Mesothelial cell of epicardium (in vitro differentiated cells): ENCODE measurements at regions not wholly inside any gene's neighbourhood (a gene's known extent, or its start where the extent isn't known, plus 50 kb on each side); places are given as distances from the start of the nearest gene placed in this dataset.

Experiments
- DNase-seq, 2 experiments: peaks; one replicate each; pipeline ENCODE4 v3.0.0; 2021; ENCODE audit warnings: low spot score in 2 of 2; ENCODE audit not compliant: unreplicated experiment in 2 of 2
- H3K27ac Mint-ChIP-seq: 2 replicates; pipeline ENCODE4 v1.8.0; 2021; ENCODE audit warnings: mixed read lengths
- H3K27me3 Mint-ChIP-seq: 2 replicates; pipeline ENCODE4 v1.8.0; 2021; ENCODE audit warnings: low read depth, mixed read lengths
- H3K36me3 Mint-ChIP-seq: 2 replicates; pipeline ENCODE4 v1.8.0; 2021; ENCODE audit warnings: mixed read lengths
- H3K4me1 Mint-ChIP-seq: 2 replicates; pipeline ENCODE4 v1.8.0; 2021; ENCODE audit warnings: mixed read lengths
- H3K4me3 Mint-ChIP-seq: 2 replicates; pipeline ENCODE4 v1.8.0; 2021; ENCODE audit warnings: mild to moderate bottlenecking, moderate library complexity, mixed read lengths
- H3K9me3 Mint-ChIP-seq: 2 replicates; pipeline ENCODE4 v1.8.0; 2021; ENCODE audit warnings: mixed read lengths
- CTCF ChIP-seq: fragments of 200-600 bp; sonication (generic); IDR thresholded peaks from one replicate; pipeline ENCODE4 v1.5.0; 2021; ENCODE audit warnings: antibody characterized with exemption; ENCODE audit not compliant: unreplicated experiment

GRCh38 chr2:173605994-173606393, 251.3 kb downstream of the CDCA7 start:
- H3K4me3 Mint-ChIP-seq, result no peak overlapping the region
- peaks cover 5% of the 10 kb centered on the region for H3K27me3 Mint-ChIP-seq
- peaks cover 5% of the 10 kb centered on the region for H3K9me3 Mint-ChIP-seq
- DNase-seq, result no peak
- TF ChIP-seq CTCF, result no peak
- H3K27ac Mint-ChIP-seq, result no peak overlapping the region
- no peaks in the 10 kb centered on the region for H3K36me3 Mint-ChIP-seq
- H3K4me1 Mint-ChIP-seq, result no peaks in the 10 kb centered on the region

GRCh38 chr2:173606619-173607248, 252.1 kb downstream of the CDCA7 start:
- peaks cover 5% of the 10 kb centered on the region for H3K9me3 Mint-ChIP-seq
- H3K4me3 Mint-ChIP-seq, result no peak overlapping the region
- TF ChIP-seq CTCF, result no peak
- no peaks in the 10 kb centered on the region for H3K36me3 Mint-ChIP-seq
- no peak overlapping the region for H3K27ac Mint-ChIP-seq
- no peak for DNase-seq
- peaks cover 8% of the 10 kb centered on the region for H3K27me3 Mint-ChIP-seq
- no peaks in the 10 kb centered on the region for H3K4me1 Mint-ChIP-seq

- Mint-ChIP-seq H3K9me3 (peaks cover 5% of the 10 kb centered on the region), H3K27ac (no peak overlapping the region), H3K36me3 (no peaks in the 10 kb centered on the region), H3K4me1 (no peaks in the 10 kb centered on the region), H3K4me3 (no peak overlapping the region), H3K27me3 (peaks cover 13% of the 10 kb centered on the region)
- TF ChIP-seq CTCF, result no peak
- DNase-seq, result no peak
Observed at GRCh38 chr2:173607606-173608311, 253.1 kb downstream of the CDCA7 start.

GRCh38 chr2:173611121-173611520, 256.4 kb downstream of the CDCA7 start:
- H3K9me3 Mint-ChIP-seq, result no peaks in the 10 kb centered on the region
- no peaks in the 10 kb centered on the region for H3K36me3 Mint-ChIP-seq
- H3K4me3 Mint-ChIP-seq, result no peak overlapping the region
- peaks cover 7% of the 10 kb centered on the region for H3K4me1 Mint-ChIP-seq
- H3K27ac Mint-ChIP-seq, result no peak overlapping the region
- no peak for DNase-seq
- peaks cover 16% of the 10 kb centered on the region for H3K27me3 Mint-ChIP-seq
- TF ChIP-seq CTCF, result no peak

- Mint-ChIP-seq H3K36me3 (no peaks in the 10 kb centered on the region), H3K4me3 (no peak overlapping the region), H3K9me3 (peaks cover 6% of the 10 kb centered on the region), H3K4me1 (peaks cover 7% of the 10 kb centered on the region), H3K27ac (no peak overlapping the region), H3K27me3 (peaks cover 16% of the 10 kb centered on the region)
- TF ChIP-seq CTCF, result no peak
- no peak for DNase-seq
Observed at GRCh38 chr2:173612354-173612753, 257.7 kb downstream of the CDCA7 start.
